ENCODE measurements at regions not wholly inside any gene's neighbourhood (a gene's known extent, or its start where the extent isn't known, plus 50 kb on each side); places are given as distances from the start of the nearest gene placed in this dataset.

GRCh38 chr4:8771666-8772065, 100.0 kb downstream of the HMX1 start:
- DNase-seq (ENCODE audit: low spot score), result no peak
- TF ChIP-seq CTCF (conservative IDR thresholded peaks at IDR 0.05; ENCODE audit: low read depth), result no peak
- CTCF ChIA-PET, result interaction anchor here (0.6 kb wide), 1 partner anchor 9 kb away, joined by 3 read pairs; no protein-coding TSS in a partner anchor

GRCh38 chr4:8771258-8771590, 100.4 kb downstream of the HMX1 start:
- no peak for TF ChIP-seq CTCF (conservative IDR thresholded peaks at IDR 0.05; ENCODE audit: low read depth)
- POLR2A ChIA-PET (ENCODE audit: low non-redundant PET), result no interaction called here
- CTCF ChIA-PET, result interaction anchor here (0.6 kb wide), 1 partner anchor 9 kb away, joined by 3 read pairs; no protein-coding TSS in a partner anchor

More at GRCh38 chr4:8771666-8772065, 100.0 kb downstream of the HMX1 start:
- H3K27ac ChIP-seq, result no peak overlapping the region
- POLR2A ChIA-PET (ENCODE audit: low non-redundant PET), result no interaction called here

GRCh38 chr4:8770518-8771257, 101.0 kb downstream of the HMX1 start:
- POLR2A ChIA-PET (ENCODE audit: low non-redundant PET), result no interaction called here
- no peak for TF ChIP-seq CTCF (conservative IDR thresholded peaks at IDR 0.05; ENCODE audit: low read depth)
- CTCF ChIA-PET, result no interaction called here
- H3K27ac ChIP-seq, result no peak overlapping the region
- no peak for DNase-seq (ENCODE audit: low spot score)

More at GRCh38 chr4:8771258-8771590, 100.4 kb downstream of the HMX1 start:
- H3K27ac ChIP-seq, result no peak overlapping the region
- DNase-seq (ENCODE audit: low spot score), result no peak

GRCh38 chr4:8769645-8770517, 101.8 kb downstream of the HMX1 start:
- H3K27ac ChIP-seq, result no peak overlapping the region
- no peak for DNase-seq (ENCODE audit: low spot score)
- ChIA-PET CTCF (no interaction called here), POLR2A (ENCODE audit: low non-redundant PET) (no interaction called here)
- no peak for TF ChIP-seq CTCF (conservative IDR thresholded peaks at IDR 0.05; ENCODE audit: low read depth)

- H3K27ac ChIP-seq, result no peak overlapping the region
- no peak for DNase-seq (ENCODE audit: low spot score)
- POLR2A ChIA-PET (ENCODE audit: low non-redundant PET), result no interaction called here
These were observed 103.2 kb downstream of the HMX1 start for GRCh38 chr4:8768357-8768999.

More at GRCh38 chr4:8768357-8768999, 103.2 kb downstream of the HMX1 start:
- CTCF ChIA-PET, result no interaction called here
- no peak for TF ChIP-seq CTCF (conservative IDR thresholded peaks at IDR 0.05; ENCODE audit: low read depth)

All from RWPE1 (cell line).